ENCODE measurements at regions not wholly inside any gene's neighbourhood (a gene's known extent, or its start where the extent isn't known, plus 50 kb on each side); places are given as distances from the start of the nearest gene placed in this dataset.

- TF ChIP-seq, protein P1, sequence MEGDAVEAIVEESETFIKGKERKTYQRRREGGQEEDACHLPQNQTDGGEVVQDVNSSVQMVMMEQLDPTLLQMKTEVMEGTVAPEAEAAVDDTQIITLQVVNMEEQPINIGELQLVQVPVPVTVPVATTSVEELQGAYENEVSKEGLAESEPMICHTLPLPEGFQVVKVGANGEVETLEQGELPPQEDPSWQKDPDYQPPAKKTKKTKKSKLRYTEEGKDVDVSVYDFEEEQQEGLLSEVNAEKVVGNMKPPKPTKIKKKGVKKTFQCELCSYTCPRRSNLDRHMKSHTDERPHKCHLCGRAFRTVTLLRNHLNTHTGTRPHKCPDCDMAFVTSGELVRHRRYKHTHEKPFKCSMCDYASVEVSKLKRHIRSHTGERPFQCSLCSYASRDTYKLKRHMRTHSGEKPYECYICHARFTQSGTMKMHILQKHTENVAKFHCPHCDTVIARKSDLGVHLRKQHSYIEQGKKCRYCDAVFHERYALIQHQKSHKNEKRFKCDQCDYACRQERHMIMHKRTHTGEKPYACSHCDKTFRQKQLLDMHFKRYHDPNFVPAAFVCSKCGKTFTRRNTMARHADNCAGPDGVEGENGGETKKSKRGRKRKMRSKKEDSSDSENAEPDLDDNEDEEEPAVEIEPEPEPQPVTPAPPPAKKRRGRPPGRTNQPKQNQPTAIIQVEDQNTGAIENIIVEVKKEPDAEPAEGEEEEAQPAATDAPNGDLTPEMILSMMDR (IDR thresholded peaks at IDR 0.05 in 8 of 11, conservative IDR thresholded peaks at IDR 0.05 in 3 of 11): no peak
- no peak for TF ChIP-seq POLR2A (IDR thresholded peaks at IDR 0.05)
- TF ChIP-seq POLR2AphosphoS5 (IDR thresholded peaks at IDR 0.05): no peak
Measured at GRCh38 chr1:221904319-221904718, 162.4 kb upstream of the DUSP10 start.
